Epithelial cell of prostate (primary cell): ENCODE measurements at regions not wholly inside any gene's neighbourhood (a gene's known extent, or its start where the extent isn't known, plus 50 kb on each side); places are given as distances from the start of the nearest gene placed in this dataset.

ENCODE experiments used
- DNase-seq: peaks from one replicate; pipeline ENCODE4 v3.0.0-alpha.2; 2011; ENCODE audit warnings: low read depth, low spot score
- H3K27ac ChIP-seq: fragments of 450-650 bp; 2 replicates; pipeline ENCODE4 v1.5.1; 2017; ENCODE audit warnings: mild to moderate bottlenecking

- no peak for DNase-seq
These were observed 79.9 kb upstream of the SSTR1 start for GRCh38 chr14:38127784-38128183.

GRCh38 chr14:38128640-38129039, 79.1 kb upstream of the SSTR1 start:
- no peak overlapping the region for H3K27ac ChIP-seq
- DNase-seq, result no peak

More at GRCh38 chr14:38127784-38128183, 79.9 kb upstream of the SSTR1 start:
- H3K27ac ChIP-seq, result no peak overlapping the region

GRCh38 chr14:38129192-38129591, 78.5 kb upstream of the SSTR1 start:
- H3K27ac ChIP-seq, result no peak overlapping the region
- no peak for DNase-seq

GRCh38 chr14:38129705-38130104, 78.0 kb upstream of the SSTR1 start:
- H3K27ac ChIP-seq, result no peak overlapping the region
- no peak for DNase-seq

- no peak for DNase-seq
- no peak overlapping the region for H3K27ac ChIP-seq
These were observed 73.2 kb upstream of the SSTR1 start for GRCh38 chr14:38134416-38135030.

GRCh38 chr14:38135106-38135867, 72.4 kb upstream of the SSTR1 start:
- DNase-seq, result no peak

GRCh38 chr14:38137005-38137404, 70.7 kb upstream of the SSTR1 start:
- H3K27ac ChIP-seq, result no peak overlapping the region
- DNase-seq, result no peak

More at GRCh38 chr14:38135106-38135867, 72.4 kb upstream of the SSTR1 start:
- no peak overlapping the region for H3K27ac ChIP-seq

- no peak for DNase-seq
- H3K27ac ChIP-seq, result no peak overlapping the region
These were observed 69.1 kb upstream of the SSTR1 start for GRCh38 chr14:38138473-38139138.

GRCh38 chr14:38139926-38140325, 67.8 kb upstream of the SSTR1 start:
- DNase-seq, result no peak
- no peak overlapping the region for H3K27ac ChIP-seq

- peak overlapping the region; percentile 67 for H3K27ac ChIP-seq
- no peak for DNase-seq
These were observed 64.5 kb upstream of the SSTR1 start for GRCh38 chr14:38143170-38143569.

GRCh38 chr14:38143659-38144505, 63.8 kb upstream of the SSTR1 start:
- peak overlapping the region; percentile 67 for H3K27ac ChIP-seq
- DNase-seq, result no peak

- H3K27ac ChIP-seq, result peak overlapping the region; percentile 67
- peak; percentile 74 for DNase-seq
These were observed 62.6 kb upstream of the SSTR1 start for GRCh38 chr14:38145142-38145541.

- no peak overlapping the region for H3K27ac ChIP-seq
- no peak for DNase-seq
These were observed 57.6 kb upstream of the SSTR1 start for GRCh38 chr14:38150075-38150474.
